Activated CD4-positive, alpha-beta T cell treated with anti-CD3 and anti-CD28 coated beads, Interleukin-2, amount 50 U/mL, for 4 hours (primary cell): ENCODE measurements at regions not wholly inside any gene's neighbourhood (a gene's known extent, or its start where the extent isn't known, plus 50 kb on each side); places are given as distances from the start of the nearest gene placed in this dataset.
"Not testable (repeated sequence)": the region's sequence is repeated elsewhere in the genome, so short reads cannot be mapped to it uniquely, and the experiment has no call there.

Experiments
- DNase-seq, 2 experiments: peaks; one replicate each; pipeline ENCODE4 v3.0.0-alpha.2; 2020

GRCh38 chr21:24681456-24681855, 925.8 kb downstream of the MRPL39 start:
- no peak for DNase-seq

GRCh38 chr21:24671901-24672300, 935.4 kb downstream of the MRPL39 start:
- no peak for DNase-seq

- DNase-seq, result no peak
These were observed 948.4 kb downstream of the MRPL39 start for GRCh38 chr21:24658926-24659325.

- DNase-seq, result no peak
These were observed 949.3 kb downstream of the MRPL39 start for GRCh38 chr21:24658026-24658425.

- DNase-seq, result no peak
These were observed 957.6 kb downstream of the MRPL39 start for GRCh38 chr21:24649691-24650090.

GRCh38 chr21:24636696-24637095, 970.6 kb downstream of the MRPL39 start:
- no peak for DNase-seq

GRCh38 chr21:24634749-24635148, 972.5 kb downstream of the MRPL39 start:
- DNase-seq, result no peak

GRCh38 chr21:24628536-24628935, 978.7 kb downstream of the MRPL39 start:
- no peak for DNase-seq

- DNase-seq, result no peak
These were observed 979.2 kb downstream of the MRPL39 start for GRCh38 chr21:24628046-24628445.

- no peak for DNase-seq
These were observed 989.5 kb downstream of the MRPL39 start for GRCh38 chr21:24617819-24618218.

GRCh38 chr21:24594082-24594481, 1013.2 kb downstream of the MRPL39 start:
- DNase-seq, result no peak

- no peak for DNase-seq
These were observed 1017.0 kb downstream of the MRPL39 start for GRCh38 chr21:24590261-24590660.

- DNase-seq, result no peak
These were observed 1023.8 kb downstream of the MRPL39 start for GRCh38 chr21:24583473-24583872.

GRCh38 chr21:24577301-24577700, 1030.0 kb downstream of the MRPL39 start:
- no peak for DNase-seq

- DNase-seq, result no peak
These were observed 1046.0 kb downstream of the MRPL39 start for GRCh38 chr21:24561291-24561690.

- no peak for DNase-seq
These were observed 1054.8 kb downstream of the MRPL39 start for GRCh38 chr21:24552491-24552890.

- no peak for DNase-seq
These were observed 1061.4 kb downstream of the MRPL39 start for GRCh38 chr21:24545807-24546361.

- DNase-seq, result no peak
These were observed 1093.1 kb downstream of the MRPL39 start for GRCh38 chr21:24514081-24514733.

GRCh38 chr21:24509131-24509530, 1098.2 kb downstream of the MRPL39 start:
- DNase-seq, result no peak

- no peak for DNase-seq
These were observed 1120.3 kb downstream of the MRPL39 start for GRCh38 chr21:24486973-24487372.

GRCh38 chr21:24483361-24483760, 1123.9 kb downstream of the MRPL39 start:
- not testable (repeated sequence) for DNase-seq

GRCh38 chr21:24470852-24471251, 1136.4 kb downstream of the MRPL39 start:
- DNase-seq, result no peak

GRCh38 chr21:24456358-24456757, 1150.9 kb downstream of the MRPL39 start:
- DNase-seq, result no peak

- DNase-seq, result no peak
These were observed 1157.2 kb downstream of the MRPL39 start for GRCh38 chr21:24450119-24450518.

GRCh38 chr21:24445517-24445916, 1161.8 kb downstream of the MRPL39 start:
- no peak for DNase-seq
